ENCODE measurements at regions not wholly inside any gene's neighbourhood (a gene's known extent, or its start where the extent isn't known, plus 50 kb on each side); places are given as distances from the start of the nearest gene placed in this dataset.

- WGBS: 83% methylated on average over 6 of the region's 6 CpGs
- intact Hi-C loops (cut with DNase I): no loop called here
Measured at GRCh38 chr20:12028771-12029170, 111.1 kb downstream of the BTBD3 start.

GRCh38 chr20:12030470-12030869, 112.8 kb downstream of the BTBD3 start:
- H3K4me3 ChIP-seq (ENCODE audit: low read length): no peak overlapping the region
- intact Hi-C loops (cut with DNase I): no loop called here
- H3K27me3 ChIP-seq (ENCODE audit: control insufficient read depth, insufficient read depth): no peaks in the 10 kb centered on the region
- H3K27ac ChIP-seq (ENCODE audit: low read length): no peak overlapping the region
- DNase-seq (no peak), ATAC-seq (no peak)
- 93% methylated on average over 4 of the region's 4 CpGs for WGBS
- H3K9me3 ChIP-seq (ENCODE audit: control insufficient read depth, low read length): no peaks in the 10 kb centered on the region
- H3K4me1 ChIP-seq (ENCODE audit: control insufficient read depth, insufficient read depth, low read length): no peaks in the 10 kb centered on the region

More at GRCh38 chr20:12028771-12029170, 111.1 kb downstream of the BTBD3 start:
- DNase-seq (no peak), ATAC-seq (no peak)
- Histone ChIP-seq H3K9me3 (ENCODE audit: control insufficient read depth, low read length) (no peaks in the 10 kb centered on the region), H3K4me3 (ENCODE audit: low read length) (no peak overlapping the region), H3K27me3 (ENCODE audit: control insufficient read depth, insufficient read depth) (no peaks in the 10 kb centered on the region), H3K27ac (ENCODE audit: low read length) (no peak overlapping the region), H3K4me1 (ENCODE audit: control insufficient read depth, insufficient read depth, low read length) (no peaks in the 10 kb centered on the region)

GRCh38 chr20:12036142-12036541, 118.4 kb downstream of the BTBD3 start:
- H3K9me3 ChIP-seq (ENCODE audit: control insufficient read depth, low read length): no peaks in the 10 kb centered on the region
- 83% methylated on average over 2 of the region's 2 CpGs for WGBS
- no peak for DNase-seq
- H3K4me1 ChIP-seq (ENCODE audit: control insufficient read depth, insufficient read depth, low read length): no peaks in the 10 kb centered on the region
- H3K27ac ChIP-seq (ENCODE audit: low read length): no peak overlapping the region
- no peak overlapping the region for H3K4me3 ChIP-seq (ENCODE audit: low read length)
- intact Hi-C loops (cut with DNase I): no loop called here
- ATAC-seq: no peak
- no peaks in the 10 kb centered on the region for H3K27me3 ChIP-seq (ENCODE audit: control insufficient read depth, insufficient read depth)

GRCh38 chr20:12037521-12037920, 119.8 kb downstream of the BTBD3 start:
- 81% methylated on average over 5 of the region's 5 CpGs for WGBS
- intact Hi-C loops (cut with DNase I): no loop called here
- H3K9me3 ChIP-seq (ENCODE audit: control insufficient read depth, low read length): no peaks in the 10 kb centered on the region
- ATAC-seq (no peak), DNase-seq (no peak)
- H3K4me3 ChIP-seq (ENCODE audit: low read length): no peak overlapping the region
- H3K27me3 ChIP-seq (ENCODE audit: control insufficient read depth, insufficient read depth): no peaks in the 10 kb centered on the region
- no peaks in the 10 kb centered on the region for H3K4me1 ChIP-seq (ENCODE audit: control insufficient read depth, insufficient read depth, low read length)
- no peak overlapping the region for H3K27ac ChIP-seq (ENCODE audit: low read length)

GRCh38 chr20:12040261-12040660, 122.6 kb downstream of the BTBD3 start:
- ATAC-seq (no peak), DNase-seq (no peak)
- Histone ChIP-seq H3K4me1 (ENCODE audit: control insufficient read depth, insufficient read depth, low read length) (no peaks in the 10 kb centered on the region), H3K9me3 (ENCODE audit: control insufficient read depth, low read length) (no peaks in the 10 kb centered on the region), H3K27ac (ENCODE audit: low read length) (no peak overlapping the region), H3K27me3 (ENCODE audit: control insufficient read depth, insufficient read depth) (no peaks in the 10 kb centered on the region), H3K4me3 (ENCODE audit: low read length) (no peak overlapping the region)
- WGBS: 87% methylated on average over 7 of the region's 7 CpGs
- intact Hi-C loops (cut with DNase I): no loop called here

GRCh38 chr20:12044969-12045368, 127.3 kb downstream of the BTBD3 start:
- Histone ChIP-seq H3K9me3 (ENCODE audit: control insufficient read depth, low read length) (no peaks in the 10 kb centered on the region), H3K27ac (ENCODE audit: low read length) (no peak overlapping the region), H3K27me3 (ENCODE audit: control insufficient read depth, insufficient read depth) (no peaks in the 10 kb centered on the region), H3K4me3 (ENCODE audit: low read length) (no peak overlapping the region), H3K4me1 (ENCODE audit: control insufficient read depth, insufficient read depth, low read length) (no peaks in the 10 kb centered on the region)
- intact Hi-C loops (cut with DNase I): no loop called here
- no peak for DNase-seq
- no peak for ATAC-seq

- WGBS: 91% methylated on average over 1 of the region's 1 CpG
- no peak for ATAC-seq
- no peak for DNase-seq
- no peak overlapping the region for H3K27ac ChIP-seq (ENCODE audit: low read length)
- intact Hi-C loops (cut with DNase I): no loop called here
- H3K4me3 ChIP-seq (ENCODE audit: low read length): no peak overlapping the region
- no peaks in the 10 kb centered on the region for H3K4me1 ChIP-seq (ENCODE audit: control insufficient read depth, insufficient read depth, low read length)
- no peaks in the 10 kb centered on the region for H3K27me3 ChIP-seq (ENCODE audit: control insufficient read depth, insufficient read depth)
- H3K9me3 ChIP-seq (ENCODE audit: control insufficient read depth, low read length): no peaks in the 10 kb centered on the region
Measured at GRCh38 chr20:12047838-12048432, 130.2 kb downstream of the BTBD3 start.

GRCh38 chr20:12049125-12049524, 131.4 kb downstream of the BTBD3 start:
- Histone ChIP-seq H3K4me1 (ENCODE audit: control insufficient read depth, insufficient read depth, low read length) (no peaks in the 10 kb centered on the region), H3K27me3 (ENCODE audit: control insufficient read depth, insufficient read depth) (no peaks in the 10 kb centered on the region), H3K9me3 (ENCODE audit: control insufficient read depth, low read length) (no peaks in the 10 kb centered on the region), H3K27ac (ENCODE audit: low read length) (no peak overlapping the region), H3K4me3 (ENCODE audit: low read length) (no peak overlapping the region)
- intact Hi-C loops (cut with DNase I): no loop called here
- 87% methylated on average over 2 of the region's 2 CpGs for whole genome bisulfite sequencing
- no peak for ATAC-seq
- DNase-seq: no peak

GRCh38 chr20:12051206-12052163, 133.8 kb downstream of the BTBD3 start:
- Histone ChIP-seq H3K27ac (ENCODE audit: low read length) (no peak overlapping the region), H3K9me3 (ENCODE audit: control insufficient read depth, low read length) (no peaks in the 10 kb centered on the region), H3K4me1 (ENCODE audit: control insufficient read depth, insufficient read depth, low read length) (no peaks in the 10 kb centered on the region), H3K27me3 (ENCODE audit: control insufficient read depth, insufficient read depth) (no peaks in the 10 kb centered on the region), H3K4me3 (ENCODE audit: low read length) (no peak overlapping the region)
- DNase-seq: no peak
- 81% methylated on average over 9 of the region's 9 CpGs for WGBS
- no peak for ATAC-seq
- intact Hi-C loops (cut with DNase I): no loop called here

GRCh38 chr20:12053353-12053752, 135.7 kb downstream of the BTBD3 start:
- DNase-seq: no peak

GRCh38 chr20:12054556-12054955, 136.9 kb downstream of the BTBD3 start:
- DNase-seq (no peak), ATAC-seq (no peak)
- H3K27ac ChIP-seq (ENCODE audit: low read length): no peak overlapping the region
- WGBS: 79% methylated on average over 5 of the region's 5 CpGs
- H3K4me3 ChIP-seq (ENCODE audit: low read length): no peak overlapping the region
- H3K4me1 ChIP-seq (ENCODE audit: control insufficient read depth, insufficient read depth, low read length): no peaks in the 10 kb centered on the region
- H3K9me3 ChIP-seq (ENCODE audit: control insufficient read depth, low read length): no peaks in the 10 kb centered on the region
- intact Hi-C loops (cut with DNase I): no loop called here
- H3K27me3 ChIP-seq (ENCODE audit: control insufficient read depth, insufficient read depth): no peaks in the 10 kb centered on the region

More at GRCh38 chr20:12053353-12053752, 135.7 kb downstream of the BTBD3 start:
- intact Hi-C loops (cut with DNase I): no loop called here
- no peaks in the 10 kb centered on the region for H3K4me1 ChIP-seq (ENCODE audit: control insufficient read depth, insufficient read depth, low read length)
- no peaks in the 10 kb centered on the region for H3K27me3 ChIP-seq (ENCODE audit: control insufficient read depth, insufficient read depth)
- no peaks in the 10 kb centered on the region for H3K9me3 ChIP-seq (ENCODE audit: control insufficient read depth, low read length)
- H3K4me3 ChIP-seq (ENCODE audit: low read length): no peak overlapping the region
- ATAC-seq: no peak
- H3K27ac ChIP-seq (ENCODE audit: low read length): no peak overlapping the region

Measured in right cardiac atrium (tissue), 5 donors.